ENCODE measurements at regions not wholly inside any gene's neighbourhood (a gene's known extent, or its start where the extent isn't known, plus 50 kb on each side); places are given as distances from the start of the nearest gene placed in this dataset.

DNA sequence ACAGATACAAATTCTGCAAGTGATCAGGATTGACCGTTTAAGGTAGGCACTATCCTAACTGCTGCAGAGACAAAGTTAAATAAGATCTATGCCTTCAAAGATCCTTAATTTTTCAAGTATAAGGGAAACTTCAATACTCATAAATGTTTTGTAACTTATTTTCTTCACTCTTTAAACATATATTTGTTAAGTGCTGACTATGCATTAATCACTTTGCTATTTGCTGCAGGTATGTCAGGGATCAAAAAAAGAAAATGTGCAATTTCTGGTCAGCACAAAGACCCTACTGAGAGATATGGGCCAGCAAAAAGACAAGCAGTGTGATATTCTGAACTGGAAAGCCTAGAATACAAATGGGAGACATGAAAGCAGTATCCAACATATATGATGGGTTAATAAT, 756.1 kb upstream of the PCDH9 start:
- POLR2A ChIA-PET: no interaction called here
- Histone ChIP-seq H3K4me3 (ENCODE audit: low read depth, low read length) (no peak overlapping the region), H3K27me3 (ENCODE audit: control insufficient read depth, insufficient read depth, low read length) (no peaks in the 10 kb centered on the region), H3K36me3 (ENCODE audit: control insufficient read depth, insufficient read depth, low read length) (no peaks in the 10 kb centered on the region)
- CTCF ChIA-PET: no interaction called here
- DNase-seq (ENCODE audit: low read depth): no peak
- TF ChIP-seq, protein P1, sequence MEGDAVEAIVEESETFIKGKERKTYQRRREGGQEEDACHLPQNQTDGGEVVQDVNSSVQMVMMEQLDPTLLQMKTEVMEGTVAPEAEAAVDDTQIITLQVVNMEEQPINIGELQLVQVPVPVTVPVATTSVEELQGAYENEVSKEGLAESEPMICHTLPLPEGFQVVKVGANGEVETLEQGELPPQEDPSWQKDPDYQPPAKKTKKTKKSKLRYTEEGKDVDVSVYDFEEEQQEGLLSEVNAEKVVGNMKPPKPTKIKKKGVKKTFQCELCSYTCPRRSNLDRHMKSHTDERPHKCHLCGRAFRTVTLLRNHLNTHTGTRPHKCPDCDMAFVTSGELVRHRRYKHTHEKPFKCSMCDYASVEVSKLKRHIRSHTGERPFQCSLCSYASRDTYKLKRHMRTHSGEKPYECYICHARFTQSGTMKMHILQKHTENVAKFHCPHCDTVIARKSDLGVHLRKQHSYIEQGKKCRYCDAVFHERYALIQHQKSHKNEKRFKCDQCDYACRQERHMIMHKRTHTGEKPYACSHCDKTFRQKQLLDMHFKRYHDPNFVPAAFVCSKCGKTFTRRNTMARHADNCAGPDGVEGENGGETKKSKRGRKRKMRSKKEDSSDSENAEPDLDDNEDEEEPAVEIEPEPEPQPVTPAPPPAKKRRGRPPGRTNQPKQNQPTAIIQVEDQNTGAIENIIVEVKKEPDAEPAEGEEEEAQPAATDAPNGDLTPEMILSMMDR (IDR thresholded peaks at IDR 0.05; ENCODE audit: insufficient read depth, low read depth, low read length): no peak

DNA sequence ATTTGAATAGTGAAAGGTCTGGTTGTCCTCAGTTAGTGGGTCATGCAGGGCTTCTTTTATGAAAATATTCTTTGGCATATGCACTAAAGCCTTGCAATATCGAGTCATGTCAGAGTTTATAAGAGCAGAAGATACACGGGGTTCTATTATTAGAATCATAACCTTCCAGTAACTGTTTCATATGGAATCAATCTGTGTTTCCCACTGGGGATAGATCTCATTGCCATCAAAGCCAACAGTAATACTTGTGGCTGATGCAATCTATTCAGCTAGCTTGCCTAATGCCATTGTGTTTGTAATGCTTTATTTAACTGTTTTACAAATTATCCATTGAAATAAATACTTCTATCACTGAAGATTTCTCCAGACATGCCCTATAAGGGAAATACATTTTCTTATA, 746.9 kb upstream of the PCDH9 start:
- CTCF ChIA-PET: no interaction called here
- no peaks in the 10 kb centered on the region for H3K27me3 ChIP-seq (ENCODE audit: control insufficient read depth, insufficient read depth, low read length)
- no peak overlapping the region for H3K4me3 ChIP-seq (ENCODE audit: low read depth, low read length)
- H3K36me3 ChIP-seq (ENCODE audit: control insufficient read depth, insufficient read depth, low read length): no peaks in the 10 kb centered on the region
- POLR2A ChIA-PET: no interaction called here
- TF ChIP-seq, protein P1 (IDR thresholded peaks at IDR 0.05; ENCODE audit: insufficient read depth, low read depth, low read length): no peak
- DNase-seq (ENCODE audit: low read depth): no peak

DNA sequence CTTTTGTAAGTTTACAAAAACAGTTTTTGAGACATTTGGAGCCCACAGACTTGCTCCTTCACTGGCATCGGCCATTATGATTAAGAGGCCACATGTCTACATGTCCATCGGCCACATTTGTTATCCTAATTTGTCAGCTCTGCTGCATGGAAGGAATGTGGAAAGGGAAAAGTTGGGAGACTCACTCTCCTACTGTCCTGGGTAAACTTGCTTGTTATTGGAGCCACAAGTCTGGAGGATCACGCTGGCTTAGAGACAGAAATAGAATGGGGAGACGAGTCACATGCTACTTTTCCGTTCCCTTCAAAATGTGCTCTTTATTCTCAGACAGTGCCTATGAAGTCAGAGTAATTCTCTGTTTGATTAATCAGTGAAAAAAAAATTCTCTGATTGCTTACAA, 741.2 kb upstream of the PCDH9 start:
- H3K27me3 ChIP-seq (ENCODE audit: control insufficient read depth, insufficient read depth, low read length): no peaks in the 10 kb centered on the region
- DNase-seq (ENCODE audit: low read depth): no peak
- TF ChIP-seq, protein P1 (IDR thresholded peaks at IDR 0.05; ENCODE audit: insufficient read depth, low read depth, low read length): no peak
- H3K36me3 ChIP-seq (ENCODE audit: control insufficient read depth, insufficient read depth, low read length): no peaks in the 10 kb centered on the region
- CTCF ChIA-PET: no interaction called here
- H3K4me3 ChIP-seq (ENCODE audit: low read depth, low read length): no peak overlapping the region
- POLR2A ChIA-PET: no interaction called here

DNA sequence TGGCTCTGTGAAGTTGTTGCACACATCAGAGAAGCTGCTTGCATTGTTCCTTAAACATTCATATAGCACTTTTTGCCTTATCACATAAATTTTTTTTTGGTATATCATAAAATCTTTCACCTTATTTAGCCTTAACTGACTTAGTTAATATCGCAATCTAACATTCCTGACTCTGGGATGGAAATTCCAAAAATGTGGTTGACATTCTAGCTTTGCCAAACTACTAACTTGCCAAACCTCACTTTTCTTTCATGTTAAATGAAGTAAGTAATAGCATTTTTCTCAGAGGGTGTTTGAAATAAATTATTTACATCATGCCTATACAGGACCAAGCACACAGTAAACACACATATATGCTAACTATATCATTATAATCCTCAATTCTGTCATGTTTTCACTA, 736.9 kb upstream of the PCDH9 start:
- TF ChIP-seq, protein P1 (IDR thresholded peaks at IDR 0.05; ENCODE audit: insufficient read depth, low read depth, low read length): no peak
- Histone ChIP-seq H3K27me3 (ENCODE audit: control insufficient read depth, insufficient read depth, low read length) (no peaks in the 10 kb centered on the region), H3K4me3 (ENCODE audit: low read depth, low read length) (no peak overlapping the region), H3K36me3 (ENCODE audit: control insufficient read depth, insufficient read depth, low read length) (no peaks in the 10 kb centered on the region)
- POLR2A ChIA-PET: no interaction called here
- CTCF ChIA-PET: interaction anchor here (0.6 kb wide), 1 partner anchor 77 kb away, joined by 3 read pairs; no protein-coding TSS in a partner anchor
- no peak for DNase-seq (ENCODE audit: low read depth)

DNA sequence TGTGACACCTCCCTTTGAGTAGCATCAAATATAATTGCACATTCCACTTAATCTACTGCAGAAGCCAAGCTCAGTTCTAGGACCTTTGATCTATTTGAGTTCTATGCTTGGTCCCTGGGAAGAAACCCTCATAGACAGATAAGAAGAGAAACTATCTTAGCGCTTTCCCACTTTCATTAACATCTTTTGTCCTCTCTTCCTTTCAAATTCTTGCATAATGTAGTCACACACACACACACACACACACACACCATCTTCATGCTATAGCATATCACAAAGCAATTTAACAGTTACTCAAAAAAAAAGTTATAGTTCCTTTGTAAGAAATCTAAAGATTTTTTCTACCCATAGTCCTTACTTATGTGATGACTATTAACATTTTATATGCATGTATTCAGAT, 735.9 kb upstream of the PCDH9 start:
- ChIA-PET POLR2A (no interaction called here), CTCF (no interaction called here)
- TF ChIP-seq, protein P1 (IDR thresholded peaks at IDR 0.05; ENCODE audit: insufficient read depth, low read depth, low read length): no peak
- Histone ChIP-seq H3K36me3 (ENCODE audit: control insufficient read depth, insufficient read depth, low read length) (no peaks in the 10 kb centered on the region), H3K4me3 (ENCODE audit: low read depth, low read length) (no peak overlapping the region), H3K27me3 (ENCODE audit: control insufficient read depth, insufficient read depth, low read length) (no peaks in the 10 kb centered on the region)
- DNase-seq (ENCODE audit: low read depth): no peak

All from BJ (cell line).